Smooth muscle cell (in vitro differentiated cells): ENCODE measurements at regions not wholly inside any gene's neighbourhood (a gene's known extent, or its start where the extent isn't known, plus 50 kb on each side); places are given as distances from the start of the nearest gene placed in this dataset.

Experiments used
- DNase-seq: peaks from one replicate; lab custom pipeline; 2025; ENCODE audit not compliant: unreplicated experiment; lab: John Stamatoyannopoulos, UW
- H2AFZ ChIP-seq: fragments of 200-600 bp; sonication (generic); 2 replicates; pipeline ENCODE4 v1.6.0; 2016; ENCODE audit warnings: antibody characterized with exemption, low read depth, mild to moderate bottlenecking
- H3F3A ChIP-seq: fragments of 200-600 bp; sonication (generic); 2 replicates; pipeline ENCODE4 v1.6.0; 2017; ENCODE audit warnings: antibody characterized with exemption, low read depth
- H3K27ac ChIP-seq: fragments of 200-600 bp; sonication (generic); 2 replicates; pipeline ENCODE4 v1.5.1; 2016; ENCODE audit warnings: low read depth, mild to moderate bottlenecking
- H3K27me3 ChIP-seq: fragments of 200-600 bp; sonication (generic); 2 replicates; pipeline ENCODE4 v1.6.1; 2016; ENCODE audit warnings: low read depth, mild to moderate bottlenecking
- H3K36me3 ChIP-seq: fragments of 200-600 bp; sonication (generic); 2 replicates; pipeline ENCODE4 v1.5.1; 2016; ENCODE audit warnings: low read depth
- H3K4me1 ChIP-seq: fragments of 200-600 bp; sonication (generic); 2 replicates; pipeline ENCODE4 v1.5.1; 2016; ENCODE audit warnings: low read depth
- H3K4me2 ChIP-seq: fragments of 200-600 bp; sonication (generic); 2 replicates; pipeline ENCODE4 v1.6.0; 2016; ENCODE audit warnings: mild to moderate bottlenecking
- H3K4me3 ChIP-seq: fragments of 200-600 bp; sonication (generic); 2 replicates; pipeline ENCODE4 v1.5.1; 2016; ENCODE audit warnings: mild to moderate bottlenecking
- H3K79me2 ChIP-seq: fragments of 200-600 bp; sonication (generic); 2 replicates; pipeline ENCODE4 v1.6.0; 2016; ENCODE audit warnings: low read depth, mild to moderate bottlenecking
- H3K9ac ChIP-seq: fragments of 200-600 bp; sonication (generic); 2 replicates; pipeline ENCODE4 v1.6.0; 2016; ENCODE audit warnings: low read depth
- H3K9me3 ChIP-seq: fragments of 200-600 bp; sonication (generic); replicated peaks from 2 replicates; pipeline ENCODE4 v1.5.1; 2016; ENCODE audit warnings: low read depth
- H4K20me1 ChIP-seq: fragments of 200-600 bp; sonication (generic); 2 replicates; pipeline ENCODE4 v1.6.0; 2016; ENCODE audit warnings: low read depth
- WGBS: methylation state at CpG from one replicate; pipeline ENCODE4 v1.1.7; 2016; ENCODE audit warnings: low lambda C conversion rate; 5-methylcytosine and 5-hydroxymethylcytosine counted together
- TF ChIP-seq, protein P1 (sequence below): fragments of 200-600 bp; sonication (generic); IDR thresholded peaks from 2 replicates; pipeline ENCODE4 v1.5.1; 2017; ENCODE audit warnings: borderline replicate concordance, mild to moderate bottlenecking, antibody characterized with exemption; ENCODE audit not compliant: insufficient read depth, poor library complexity, severe bottlenecking

- Histone ChIP-seq H3K9me3 (no peaks in the 10 kb centered on the region), H3F3A (peaks cover 10% of the 10 kb centered on the region)
- DNase-seq = no peak
These were observed 847.7 kb downstream of the ROBO2 start for GRCh38 chr3:77887611-77888010.

DNA sequence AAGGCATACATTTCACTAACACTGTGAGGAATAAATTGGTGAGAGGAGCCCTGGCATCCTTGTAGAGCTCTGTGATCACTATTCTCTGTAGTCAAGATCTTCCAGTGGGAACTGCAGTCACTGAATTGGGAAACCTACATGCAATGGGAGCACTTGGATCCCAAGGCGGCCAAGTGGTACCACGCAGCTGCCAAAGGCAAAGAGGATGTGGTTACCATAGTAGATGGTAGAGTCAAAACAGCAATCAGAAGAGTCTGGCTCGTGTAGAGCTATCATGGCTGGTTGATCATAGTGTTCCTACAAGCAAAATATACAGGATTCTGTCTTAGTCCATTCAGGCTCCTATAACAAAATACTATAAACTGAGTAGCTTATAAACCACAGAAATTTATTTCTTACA lies 849.7 kb downstream of the ROBO2 start:
- 97% methylated on average over 3 of the region's 3 CpGs for WGBS

More at GRCh38 chr3:77887611-77888010, 847.7 kb downstream of the ROBO2 start:
- Histone ChIP-seq H3K79me2 (no peaks in the 10 kb centered on the region), H3K4me3 (no peak overlapping the region), H3K27me3 (no peaks in the 10 kb centered on the region), H3K4me1 (peaks cover 8% of the 10 kb centered on the region), H3K36me3 (no peaks in the 10 kb centered on the region), H3K27ac (peak overlapping the region; percentile 80), H2AFZ (peak overlapping the region; percentile 93), H4K20me1 (no peaks in the 10 kb centered on the region), H3K4me2 (peak overlapping the region; percentile 60), H3K9ac (no peak overlapping the region)
- TF ChIP-seq, protein P1, sequence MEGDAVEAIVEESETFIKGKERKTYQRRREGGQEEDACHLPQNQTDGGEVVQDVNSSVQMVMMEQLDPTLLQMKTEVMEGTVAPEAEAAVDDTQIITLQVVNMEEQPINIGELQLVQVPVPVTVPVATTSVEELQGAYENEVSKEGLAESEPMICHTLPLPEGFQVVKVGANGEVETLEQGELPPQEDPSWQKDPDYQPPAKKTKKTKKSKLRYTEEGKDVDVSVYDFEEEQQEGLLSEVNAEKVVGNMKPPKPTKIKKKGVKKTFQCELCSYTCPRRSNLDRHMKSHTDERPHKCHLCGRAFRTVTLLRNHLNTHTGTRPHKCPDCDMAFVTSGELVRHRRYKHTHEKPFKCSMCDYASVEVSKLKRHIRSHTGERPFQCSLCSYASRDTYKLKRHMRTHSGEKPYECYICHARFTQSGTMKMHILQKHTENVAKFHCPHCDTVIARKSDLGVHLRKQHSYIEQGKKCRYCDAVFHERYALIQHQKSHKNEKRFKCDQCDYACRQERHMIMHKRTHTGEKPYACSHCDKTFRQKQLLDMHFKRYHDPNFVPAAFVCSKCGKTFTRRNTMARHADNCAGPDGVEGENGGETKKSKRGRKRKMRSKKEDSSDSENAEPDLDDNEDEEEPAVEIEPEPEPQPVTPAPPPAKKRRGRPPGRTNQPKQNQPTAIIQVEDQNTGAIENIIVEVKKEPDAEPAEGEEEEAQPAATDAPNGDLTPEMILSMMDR = no peak
- WGBS = 21% methylated on average over 3 of the region's 3 CpGs

GRCh38 chr3:77898621-77899020 lies 858.7 kb downstream of the ROBO2 start:
- H3K4me2 ChIP-seq = no peak overlapping the region
- WGBS = 95% methylated on average over 1 of the region's 1 CpG
- no peak overlapping the region for H3K4me3 ChIP-seq
- no peaks in the 10 kb centered on the region for H4K20me1 ChIP-seq
- no peak overlapping the region for H2AFZ ChIP-seq
- H3K36me3 ChIP-seq = no peaks in the 10 kb centered on the region
- DNase-seq = no peak
- H3F3A ChIP-seq = no peaks in the 10 kb centered on the region
- no peaks in the 10 kb centered on the region for H3K4me1 ChIP-seq
- no peaks in the 10 kb centered on the region for H3K9me3 ChIP-seq
- no peaks in the 10 kb centered on the region for H3K79me2 ChIP-seq
- no peaks in the 10 kb centered on the region for H3K27me3 ChIP-seq
- no peak overlapping the region for H3K27ac ChIP-seq
- TF ChIP-seq, protein P1 = no peak
- no peak overlapping the region for H3K9ac ChIP-seq

More for the DNA sequence above, 849.7 kb downstream of the ROBO2 start:
- Histone ChIP-seq H3K36me3 (no peaks in the 10 kb centered on the region), H4K20me1 (no peaks in the 10 kb centered on the region), H3K27ac (no peak overlapping the region), H3K4me2 (no peak overlapping the region), H2AFZ (no peak overlapping the region), H3F3A (peaks cover 10% of the 10 kb centered on the region), H3K9ac (no peak overlapping the region), H3K9me3 (no peaks in the 10 kb centered on the region), H3K4me3 (no peak overlapping the region), H3K27me3 (no peaks in the 10 kb centered on the region), H3K4me1 (peaks cover 8% of the 10 kb centered on the region), H3K79me2 (no peaks in the 10 kb centered on the region)
- DNase-seq = no peak
- TF ChIP-seq, protein P1 = no peak

DNA sequence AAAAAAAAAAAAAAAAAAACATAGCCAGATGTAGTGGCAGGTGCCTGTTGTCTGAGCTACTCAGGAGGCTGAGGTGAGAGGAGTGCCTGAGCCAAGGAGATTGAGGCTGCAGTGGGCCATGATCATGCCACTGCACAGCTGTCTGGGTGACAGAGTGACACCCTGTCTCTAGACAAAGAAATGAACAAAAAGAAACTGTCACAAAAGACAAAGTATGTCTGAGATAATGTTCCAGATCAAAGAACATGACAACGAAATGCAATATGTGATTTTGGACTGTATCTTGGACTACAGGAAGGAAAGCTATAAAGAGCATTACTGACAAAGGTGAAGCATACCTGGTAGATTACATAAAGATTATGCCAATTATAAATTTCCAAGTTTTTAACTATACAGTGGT lies 862.8 kb downstream of the ROBO2 start:
- 93% methylated on average over 1 of the region's 1 CpG for WGBS
- H3K4me3 ChIP-seq = no peak overlapping the region
- TF ChIP-seq, protein P1 = no peak
- H4K20me1 ChIP-seq = no peaks in the 10 kb centered on the region
- H3K27me3 ChIP-seq = no peaks in the 10 kb centered on the region
- H3K36me3 ChIP-seq = no peaks in the 10 kb centered on the region
- H3K9me3 ChIP-seq = no peaks in the 10 kb centered on the region
- H3K4me1 ChIP-seq = no peaks in the 10 kb centered on the region
- H2AFZ ChIP-seq = no peak overlapping the region
- H3K79me2 ChIP-seq = no peaks in the 10 kb centered on the region
- DNase-seq = no peak
- no peaks in the 10 kb centered on the region for H3F3A ChIP-seq
- no peak overlapping the region for H3K9ac ChIP-seq
- H3K27ac ChIP-seq = no peak overlapping the region
- H3K4me2 ChIP-seq = no peak overlapping the region
